K562 (cell line): ENCODE measurements at regions not wholly inside any gene's neighbourhood (a gene's known extent, or its start where the extent isn't known, plus 50 kb on each side); places are given as distances from the start of the nearest gene placed in this dataset.

Source experiments
- CTCF ChIP-seq, 3 experiments: IDR thresholded peaks in 2 of 3; conservative IDR thresholded peaks in 1 of 3; 2 replicates each; pipeline ENCODE4 v1.5.1; 2011 to 2012; ENCODE audit warnings: low read length in 3 of 3, mild to moderate bottlenecking in 3 of 3, control low read depth in 2 of 3, improper control_type of control experiment in 1 of 3, inconsistent platforms in 1 of 3, low read depth in 1 of 3, mixed read lengths in 1 of 3, moderate library complexity in 1 of 3; ENCODE audit not compliant: insufficient read depth in 2 of 3
- EGR1 ChIP-seq: fragments of 450-650 bp; conservative IDR thresholded peaks from 2 replicates; pipeline ENCODE4 v1.6.1; 2017; ENCODE audit warnings: mild to moderate bottlenecking
- EHMT2 ChIP-seq: fragments of 450-650 bp; IDR thresholded peaks from 2 replicates; pipeline ENCODE4 v1.6.1; 2018; ENCODE audit warnings: antibody characterized with exemption
- ELF4 ChIP-seq: fragments of 450-650 bp; formaldehyde crosslinking; IDR thresholded peaks from 2 replicates; pipeline ENCODE4 v1.4.0; 2022; ENCODE audit warnings: missing genetic modification characterization
- EP300 ChIP-seq: IDR thresholded peaks from 2 replicates; pipeline ENCODE4 v1.6.1; 2012; ENCODE audit warnings: low read length, improper control_type of control experiment
- GATAD2A ChIP-seq: fragments of 450-650 bp; IDR thresholded peaks from 2 replicates; pipeline ENCODE4 v1.6.1; 2017
- SPI1 ChIP-seq: IDR thresholded peaks from 2 replicates; pipeline ENCODE4 v1.6.1; 2011; ENCODE audit warnings: low read depth, low read length, control low read depth, borderline replicate concordance
- ZNF224 ChIP-seq: sonication (generic); formaldehyde crosslinking; IDR thresholded peaks from 2 replicates; pipeline ENCODE4 v1.8.0; 2022; ENCODE audit warnings: mild to moderate bottlenecking, missing genetic modification reagents
- ZNF347 ChIP-seq: fragments of 450-650 bp; formaldehyde crosslinking; IDR thresholded peaks from 2 replicates; pipeline ENCODE4 v1.4.0; 2020; ENCODE audit warnings: low read depth, mild to moderate bottlenecking, moderate library complexity
- ZNF384 ChIP-seq: IDR thresholded peaks from 2 replicates; pipeline ENCODE4 v1.6.1; 2012; ENCODE audit warnings: low read depth, low read length, improper control_type of control experiment
- ZNF76 ChIP-seq: fragments of 250-450 bp; sonication (Bioruptor Pico); IDR thresholded peaks from 2 replicates; pipeline ENCODE4 v1.4.0; 2020; ENCODE audit warnings: mild to moderate bottlenecking, moderate library complexity, borderline replicate concordance
- ZZZ3 ChIP-seq: fragments of 450-650 bp; IDR thresholded peaks from 2 replicates; pipeline ENCODE4 v1.6.1; 2016; ENCODE audit warnings: antibody characterized with exemption, mild to moderate bottlenecking, moderate library complexity
- TF ChIP-seq, protein P1 (sequence below): sonication (generic); formaldehyde crosslinking; IDR thresholded peaks from 2 replicates; pipeline ENCODE4 v1.8.1; 2023; ENCODE audit warnings: mild to moderate bottlenecking, missing genetic modification reagents

DNA sequence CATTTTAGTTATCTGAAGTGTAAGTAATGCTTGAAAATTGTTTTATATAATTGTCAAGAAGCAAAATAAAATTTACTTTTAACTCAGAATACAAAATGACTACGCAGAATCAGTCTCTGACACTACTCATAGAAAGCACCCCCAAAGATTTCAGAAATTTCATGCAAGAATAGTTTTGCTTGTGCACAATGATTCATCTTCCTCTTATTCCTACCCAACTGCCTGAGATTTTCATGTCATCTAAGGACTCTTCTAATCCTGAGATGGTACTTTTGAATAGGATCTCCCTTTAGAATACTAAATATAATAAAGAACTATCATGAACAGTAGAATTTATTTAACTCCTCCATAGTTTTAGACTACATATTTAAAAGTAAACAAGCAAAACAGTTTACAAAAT, 485.3 kb upstream of the MGAT4C start:
- no peak for TF ChIP-seq ZNF224 (CRISPR knock-in tag)
- no peak for TF ChIP-seq CTCF (IDR thresholded peaks at IDR 0.05 in 2 of 3, conservative IDR thresholded peaks at IDR 0.05 in 1 of 3; ENCODE audit: insufficient read depth in 2 of 3, low read depth in 1 of 3, low read length in 3 of 3)
- TF ChIP-seq ZNF384, result no peak
- no peak for TF ChIP-seq ZNF76 (CRISPR knock-in tag)
- TF ChIP-seq EGR1, result no peak
- no peak for TF ChIP-seq EHMT2
- no peak for TF ChIP-seq ZZZ3
- TF ChIP-seq ELF4 (CRISPR knock-in tag), result no peak
- TF ChIP-seq, protein P1, sequence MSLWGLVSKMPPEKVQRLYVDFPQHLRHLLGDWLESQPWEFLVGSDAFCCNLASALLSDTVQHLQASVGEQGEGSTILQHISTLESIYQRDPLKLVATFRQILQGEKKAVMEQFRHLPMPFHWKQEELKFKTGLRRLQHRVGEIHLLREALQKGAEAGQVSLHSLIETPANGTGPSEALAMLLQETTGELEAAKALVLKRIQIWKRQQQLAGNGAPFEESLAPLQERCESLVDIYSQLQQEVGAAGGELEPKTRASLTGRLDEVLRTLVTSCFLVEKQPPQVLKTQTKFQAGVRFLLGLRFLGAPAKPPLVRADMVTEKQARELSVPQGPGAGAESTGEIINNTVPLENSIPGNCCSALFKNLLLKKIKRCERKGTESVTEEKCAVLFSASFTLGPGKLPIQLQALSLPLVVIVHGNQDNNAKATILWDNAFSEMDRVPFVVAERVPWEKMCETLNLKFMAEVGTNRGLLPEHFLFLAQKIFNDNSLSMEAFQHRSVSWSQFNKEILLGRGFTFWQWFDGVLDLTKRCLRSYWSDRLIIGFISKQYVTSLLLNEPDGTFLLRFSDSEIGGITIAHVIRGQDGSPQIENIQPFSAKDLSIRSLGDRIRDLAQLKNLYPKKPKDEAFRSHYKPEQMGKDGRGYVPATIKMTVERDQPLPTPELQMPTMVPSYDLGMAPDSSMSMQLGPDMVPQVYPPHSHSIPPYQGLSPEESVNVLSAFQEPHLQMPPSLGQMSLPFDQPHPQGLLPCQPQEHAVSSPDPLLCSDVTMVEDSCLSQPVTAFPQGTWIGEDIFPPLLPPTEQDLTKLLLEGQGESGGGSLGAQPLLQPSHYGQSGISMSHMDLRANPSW (CRISPR knock-in tag), result no peak
- TF ChIP-seq SPI1, result no peak
- no peak for TF ChIP-seq EP300
- no peak for TF ChIP-seq ZNF347 (CRISPR knock-in tag)
- no peak for TF ChIP-seq GATAD2A
